IMR-90 (cell line): ENCODE measurements at regions not wholly inside any gene's neighbourhood (a gene's known extent, or its start where the extent isn't known, plus 50 kb on each side); places are given as distances from the start of the nearest gene placed in this dataset.

Experiments used
- ATAC-seq: fragments of 200-7000 bp; cut with Tn5 transposase; 2 replicates; pipeline ENCODE4 v1.9.1; 2020; ENCODE audit warnings: low read depth, mild to moderate bottlenecking, moderate library complexity
- BruUV-seq: library from RNA; stranded (reverse); fragments of 400-500 nt; replicated peaks from 2 replicates; lab custom pipeline; 2021; lab: Mats Ljungman, UMichigan
- CTCF ChIA-PET: fragments of 300-600 bp; formaldehyde crosslinking; extraction: SDS; loops from one replicate; lab custom pipeline; 2021; ENCODE audit warnings: antibody characterized with exemption; lab: Yijun Ruan, JAX
- POLR2A ChIA-PET: fragments of 300-600 bp; sonication (Branson Sonifier 250); formaldehyde crosslinking; loops from one replicate; lab custom pipeline; 2022; ENCODE audit warnings: antibody characterized with exemption; ENCODE audit not compliant: unreplicated experiment; lab: Charles Lee
- DNase-seq: peaks from one replicate; pipeline ENCODE4 v3.0.0; 2013
- H2AFZ ChIP-seq: replicated peaks from 2 replicates; pipeline ENCODE3; 2013; ENCODE audit warnings: low read length, mild to moderate bottlenecking; ENCODE audit not compliant: poor library complexity
- H2AK5ac ChIP-seq: 2 replicates; pipeline ENCODE4 v1.6.1; 2013; ENCODE audit warnings: low read depth, low read length, inconsistent platforms
- H2AK9ac ChIP-seq: replicated peaks from 2 replicates; pipeline ENCODE3; 2013; ENCODE audit warnings: mild to moderate bottlenecking, low read depth, low read length, moderate library complexity; ENCODE audit not compliant: poor library complexity
- H2BK120ac ChIP-seq: 2 replicates; pipeline ENCODE4 v1.6.1; 2013; ENCODE audit warnings: low read depth, low read length, inconsistent platforms
- H2BK15ac ChIP-seq: 3 replicates; pipeline ENCODE4 v1.6.1; 2013; ENCODE audit warnings: low read depth, low read length, inconsistent platforms
- H2BK20ac ChIP-seq: 2 replicates; pipeline ENCODE4 v1.6.1; 2013; ENCODE audit warnings: low read depth, mild to moderate bottlenecking, inconsistent platforms, low read length, moderate library complexity
- H2BK5ac ChIP-seq: 2 replicates; pipeline ENCODE4 v1.6.1; 2013; ENCODE audit warnings: mild to moderate bottlenecking, low read depth, low read length, inconsistent platforms; ENCODE audit not compliant: poor library complexity, severe bottlenecking
- H3K14ac ChIP-seq: replicated peaks from 2 replicates; pipeline ENCODE4 v1.6.1; 2013; ENCODE audit warnings: low read depth, low read length, inconsistent platforms
- H3K18ac ChIP-seq: 2 replicates; pipeline ENCODE4 v1.6.1; 2013; ENCODE audit warnings: low read depth, low read length, control low read depth
- H3K23ac ChIP-seq: 2 replicates; pipeline ENCODE4 v1.6.1; 2013; ENCODE audit warnings: low read depth, low read length, inconsistent platforms
- H3K27ac ChIP-seq: 2 replicates; pipeline ENCODE4 v1.5.1; 2013; ENCODE audit warnings: mild to moderate bottlenecking, control low read depth, low read length; ENCODE audit not compliant: insufficient read depth
- H3K27me3 ChIP-seq: 2 replicates; pipeline ENCODE4 v1.6.1; 2013; ENCODE audit warnings: low read length; ENCODE audit not compliant: control insufficient read depth, insufficient read depth
- H3K36me3 ChIP-seq: 2 replicates; pipeline ENCODE4 v1.6.1; 2013; ENCODE audit warnings: low read length, mixed read lengths; ENCODE audit not compliant: control insufficient read depth, insufficient read depth
- H3K4ac ChIP-seq: 2 replicates; pipeline ENCODE4 v1.6.1; 2013; ENCODE audit warnings: low read depth, low read length, inconsistent platforms
- H3K4me1 ChIP-seq: 2 replicates; pipeline ENCODE4 v1.6.1; 2013; ENCODE audit warnings: low read length, mixed read lengths; ENCODE audit not compliant: control insufficient read depth, insufficient read depth
- H3K4me2 ChIP-seq: 2 replicates; pipeline ENCODE4 v1.6.1; 2013; ENCODE audit warnings: low read depth, mild to moderate bottlenecking, control low read depth, low read length, moderate library complexity
- H3K4me3 ChIP-seq: 2 replicates; pipeline ENCODE4 v1.5.1; 2013; ENCODE audit warnings: low read depth, mild to moderate bottlenecking, control low read depth, low read length, moderate library complexity; ENCODE audit not compliant: insufficient read depth
- H3K56ac ChIP-seq: 2 replicates; pipeline ENCODE4 v1.6.1; 2013; ENCODE audit warnings: low read length, inconsistent platforms; ENCODE audit not compliant: insufficient read depth; ENCODE audit errors: extremely low read depth
- H3K79me1 ChIP-seq, 2 experiments: 2 replicates each; pipeline ENCODE4 v1.6.1; 2013; ENCODE audit warnings: low read length in 2 of 2, inconsistent platforms in 1 of 2, low read depth in 1 of 2
- H3K9ac ChIP-seq: 2 replicates; pipeline ENCODE4 v1.6.1; 2013; ENCODE audit warnings: low read depth, low read length, control low read depth
- H3K9me1 ChIP-seq: 2 replicates; pipeline ENCODE4 v1.6.1; 2013; ENCODE audit warnings: low read length, inconsistent platforms; ENCODE audit not compliant: insufficient read depth
- H3K9me3 ChIP-seq: 2 replicates; pipeline ENCODE4 v1.6.1; 2013; ENCODE audit warnings: low read length; ENCODE audit not compliant: control insufficient read depth, insufficient read depth
- H4K20me1 ChIP-seq: 2 replicates; pipeline ENCODE4 v1.6.1; 2013; ENCODE audit warnings: low read length, inconsistent platforms; ENCODE audit not compliant: insufficient read depth
- H4K5ac ChIP-seq: 2 replicates; pipeline ENCODE4 v1.6.1; 2013; ENCODE audit warnings: mild to moderate bottlenecking, low read depth, low read length, control low read depth
- H4K8ac ChIP-seq, 2 experiments: 2 replicates each; pipeline ENCODE4 v1.6.1; 2013; ENCODE audit warnings: low read depth in 2 of 2, low read length in 2 of 2, control low read depth in 1 of 2, inconsistent platforms in 1 of 2
- H4K91ac ChIP-seq: 2 replicates; pipeline ENCODE4 v1.6.1; 2013; ENCODE audit warnings: low read depth, low read length, inconsistent platforms; ENCODE audit not compliant: insufficient read depth
- FOS ChIP-seq: fragments of 150-350 bp; IDR thresholded peaks from 2 replicates; pipeline ENCODE4 v1.6.1; 2016; ENCODE audit warnings: low read depth, low read length
- RCOR1 ChIP-seq: IDR thresholded peaks from 2 replicates; pipeline ENCODE4 v1.6.1; 2012; ENCODE audit warnings: mild to moderate bottlenecking, low read length, improper control_type of control experiment; ENCODE audit not compliant: insufficient replicate concordance
- WGBS, 2 experiments: methylation state at CpG; one replicate each; pipeline versions ENCODE4 v1.1.5 to v1.1.7; 2013; ENCODE audit warnings: missing lambda C conversion rate in 2 of 2; ENCODE audit not compliant: insufficient read length in 1 of 2; ENCODE audit errors: extremely low coverage in 2 of 2; 5-methylcytosine and 5-hydroxymethylcytosine counted together
- dilution Hi-C: fragments of 300-500 bp; cut with HindIII; formaldehyde crosslinking; loops from one replicate; pipeline ENCODE4 v1.14.3; 2018; ENCODE audit warnings: low sequenced_read_pairs; ENCODE audit not compliant: unreplicated experiment
- in situ Hi-C: fragments of 300-500 bp; cut with MboI; formaldehyde crosslinking; loops from 3 replicates; pipeline ENCODE4 v1.14.3; 2019; ENCODE audit warnings: low sequenced_read_pairs, inconsistent platforms, mixed read lengths
- intact Hi-C: fragments of 100-400 bp; cut with micrococcal nuclease; formaldehyde crosslinking; loops from 2 replicates; pipeline ENCODE4 v1.10.0; 2022

DNA sequence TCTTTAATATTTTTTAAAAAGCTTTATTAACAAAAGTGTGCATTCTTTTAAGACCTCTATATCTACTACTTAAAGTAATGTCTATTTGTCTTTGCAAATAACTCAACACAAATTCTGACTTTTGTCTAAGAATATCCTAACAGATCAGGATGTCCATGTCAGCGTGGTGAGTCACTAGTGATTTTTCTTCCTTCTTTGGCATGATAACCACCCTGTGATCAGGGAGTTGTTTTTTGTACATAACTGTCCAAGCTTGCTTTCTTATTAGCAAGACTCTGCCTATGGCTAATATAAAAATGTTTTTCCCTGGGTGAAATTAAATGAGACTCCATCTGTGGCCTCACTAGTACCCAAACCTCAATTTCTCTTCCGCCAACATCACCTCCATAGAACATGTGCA lies 688.9 kb upstream of the ADGRL2 start:
- intact Hi-C loops = no loop called here
- H2AFZ ChIP-seq = no peak overlapping the region

More for the DNA sequence above, 688.9 kb upstream of the ADGRL2 start:
- H3K9ac ChIP-seq = no peak overlapping the region
- H3K23ac ChIP-seq = no peak overlapping the region
- H2BK5ac ChIP-seq = peak overlapping the region; percentile 55
- no peaks in the 10 kb centered on the region for H3K9me3 ChIP-seq
- dilution Hi-C loops = no loop called here
- no peaks in the 10 kb centered on the region for H3K36me3 ChIP-seq
- CTCF ChIA-PET = no interaction called here
- no peak overlapping the region; the same call in 1 of the 2 replicates for H3K27ac ChIP-seq
- TF ChIP-seq RCOR1 = no peak
- TF ChIP-seq FOS = 0 out of 2 replicates have a peak, but pooled peaks have one; percentile 24
- H3K14ac ChIP-seq = no peak overlapping the region
- peak overlapping the region; percentile 4; the same call in 1 of the 2 replicates for H3K18ac ChIP-seq
- H4K20me1 ChIP-seq = no peaks in the 10 kb centered on the region
- H3K79me1 ChIP-seq = no peaks in the 10 kb centered on the region
- peak; percentile 75 for DNase-seq
- no CpG with 5 or more reads among the region's 2 CpGs for WGBS, 2 experiments
- H3K4me2 ChIP-seq = no peak overlapping the region
- H3K9me1 ChIP-seq = no peaks in the 10 kb centered on the region
- ATAC-seq = peak; percentile 77
- H3K56ac ChIP-seq = no peak overlapping the region
- H3K27me3 ChIP-seq = no peaks in the 10 kb centered on the region
- H2BK120ac ChIP-seq = peak overlapping the region; percentile 63; the same call in 1 of the 2 replicates
- POLR2A ChIA-PET = no interaction called here
- H2BK20ac ChIP-seq = peak overlapping the region; percentile 81; the same call in 1 of the 2 replicates
- no peak overlapping the region for H4K91ac ChIP-seq
- H2BK15ac ChIP-seq = peak overlapping the region; percentile 13; the same call in 1 of the 3 replicates
- no peak overlapping the region for H3K4me3 ChIP-seq
- in situ Hi-C loops = no loop called here
- H4K8ac ChIP-seq = peak overlapping the region; percentile 50 to 83; a peak in 3 of 4 replicates
- no peak overlapping the region for H2AK9ac ChIP-seq
- no peak overlapping the region; the same call in 1 of the 2 replicates for H4K5ac ChIP-seq
- H3K4me1 ChIP-seq = no peaks in the 10 kb centered on the region; the same call in none of the 2 replicates
- no TSS peak for BruUV-seq
- no peak overlapping the region for H3K4ac ChIP-seq
- no peak overlapping the region for H2AK5ac ChIP-seq
